NCI-H2227 treated with DMSO at 0.1 percent for 48 hours (cell line): ENCODE measurements at regions not wholly inside any gene's neighbourhood (a gene's known extent, or its start where the extent isn't known, plus 50 kb on each side); places are given as distances from the start of the nearest gene placed in this dataset.

Experiments used
- DNase-seq: peaks from one replicate; lab custom pipeline; 2025; lab: John Stamatoyannopoulos, UW

- DNase-seq: no peak
Observed at GRCh38 chr5:103621548-103621930, 59.0 kb upstream of the NUDT12 start.

DNA sequence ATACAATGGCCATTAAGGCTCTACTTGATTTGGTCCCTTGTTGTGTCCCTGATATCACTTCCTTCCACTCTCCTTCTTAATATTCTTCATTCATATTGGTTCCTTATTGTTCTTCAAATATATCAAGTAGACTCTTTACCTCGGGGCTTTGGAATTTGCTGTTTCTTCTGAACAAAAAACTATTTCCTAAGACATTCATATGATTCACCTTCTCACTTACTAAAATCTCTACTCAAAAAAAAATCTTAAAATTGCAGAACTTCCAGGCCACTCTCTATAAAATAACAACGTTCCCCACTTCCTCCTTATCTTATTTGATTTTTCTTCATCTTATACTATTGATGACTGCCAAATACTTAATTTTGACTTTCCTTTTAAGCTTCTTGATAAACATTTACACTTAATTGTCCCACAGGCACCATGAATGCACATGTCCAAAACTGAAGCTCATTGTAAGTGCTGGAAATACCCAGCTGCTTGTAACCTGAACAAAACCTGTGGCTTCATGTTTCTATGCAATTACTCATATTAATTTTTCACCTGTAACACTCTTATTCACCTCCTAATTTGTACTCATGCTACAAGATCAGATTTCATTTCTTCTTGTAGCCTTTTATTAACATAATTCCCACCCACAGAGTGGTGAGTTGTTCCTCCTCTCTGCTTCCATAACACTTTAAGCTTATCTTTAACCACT is 58.4 kb upstream of the NUDT12 start:
- no peak for DNase-seq

GRCh38 chr5:103617913-103618312 is 55.3 kb upstream of the NUDT12 start:
- no peak for DNase-seq

DNA sequence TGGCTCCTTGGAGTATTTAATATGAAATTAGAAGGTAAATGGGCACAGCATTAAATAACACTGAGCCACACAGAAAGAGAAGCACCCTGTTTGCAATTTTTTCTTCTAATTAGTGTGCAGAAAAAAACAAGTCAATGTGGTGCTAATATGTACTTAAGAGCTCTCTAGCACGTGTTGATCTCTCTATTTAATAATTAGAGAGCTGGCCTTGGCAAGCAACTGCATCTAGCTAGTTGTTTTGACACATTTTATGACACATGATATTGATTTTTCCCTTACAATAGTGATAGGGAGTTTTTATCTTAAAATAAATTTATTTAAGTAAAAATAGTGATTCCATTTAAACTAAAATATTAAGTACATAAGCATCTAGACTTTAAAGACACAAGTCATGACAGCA is 54.5 kb upstream of the NUDT12 start:
- DNase-seq: no peak

DNA sequence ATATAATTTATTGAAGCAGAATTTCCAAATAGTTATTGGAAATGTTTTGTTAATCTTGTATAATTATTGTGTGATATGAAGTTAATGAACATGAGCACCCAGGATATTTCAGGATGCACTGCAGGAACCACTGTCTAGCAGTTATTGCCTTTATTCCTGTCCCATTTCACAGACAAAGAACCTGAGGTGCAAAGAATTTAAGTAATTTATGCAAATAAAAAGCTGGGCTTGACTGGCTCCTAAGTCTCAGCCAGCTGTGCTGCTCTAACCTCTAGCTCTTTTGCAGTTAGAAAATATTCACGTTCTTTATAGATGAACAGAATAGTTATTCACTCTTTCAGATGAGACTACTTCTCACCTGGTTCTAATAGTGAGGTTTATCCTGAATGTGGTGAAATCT is 50.0 kb upstream of the NUDT12 start:
- no peak for DNase-seq
